ENCODE measurements at regions not wholly inside any gene's neighbourhood (a gene's known extent, or its start where the extent isn't known, plus 50 kb on each side); places are given as distances from the start of the nearest gene placed in this dataset.

DNA sequence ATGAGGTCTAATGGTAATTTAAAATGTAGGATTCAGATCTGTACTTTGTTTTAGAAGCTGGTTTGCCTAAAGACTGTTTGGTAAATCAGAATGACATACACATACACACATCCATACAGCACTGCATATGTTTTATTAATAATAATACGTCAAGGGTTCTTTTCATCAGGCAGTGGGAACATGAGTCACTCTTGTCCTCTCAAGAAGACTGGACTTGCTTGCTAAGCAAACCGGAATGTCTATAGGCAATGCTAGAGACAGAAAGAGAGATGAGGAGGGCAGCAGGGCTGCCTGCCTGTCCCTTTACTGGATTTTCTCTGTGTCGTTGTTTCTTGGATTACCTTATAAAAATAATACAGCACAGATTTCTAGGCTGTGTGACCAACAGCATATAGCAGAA lies 119.1 kb upstream of the GALNT2 start:
- H3K4me3 ChIP-seq (ENCODE audit: low read depth in 1 of 2, low read length in 1 of 2): no peak overlapping the region
- no peaks in the 10 kb centered on the region for H3K9me3 ChIP-seq
- H3K36me3 ChIP-seq: no peaks in the 10 kb centered on the region
- H3K4me1 ChIP-seq (ENCODE audit: control insufficient read depth in 1 of 2, insufficient read depth in 1 of 2, low read depth in 1 of 2, low read length in 1 of 2): no peaks in the 10 kb centered on the region
- TF ChIP-seq, protein P1, sequence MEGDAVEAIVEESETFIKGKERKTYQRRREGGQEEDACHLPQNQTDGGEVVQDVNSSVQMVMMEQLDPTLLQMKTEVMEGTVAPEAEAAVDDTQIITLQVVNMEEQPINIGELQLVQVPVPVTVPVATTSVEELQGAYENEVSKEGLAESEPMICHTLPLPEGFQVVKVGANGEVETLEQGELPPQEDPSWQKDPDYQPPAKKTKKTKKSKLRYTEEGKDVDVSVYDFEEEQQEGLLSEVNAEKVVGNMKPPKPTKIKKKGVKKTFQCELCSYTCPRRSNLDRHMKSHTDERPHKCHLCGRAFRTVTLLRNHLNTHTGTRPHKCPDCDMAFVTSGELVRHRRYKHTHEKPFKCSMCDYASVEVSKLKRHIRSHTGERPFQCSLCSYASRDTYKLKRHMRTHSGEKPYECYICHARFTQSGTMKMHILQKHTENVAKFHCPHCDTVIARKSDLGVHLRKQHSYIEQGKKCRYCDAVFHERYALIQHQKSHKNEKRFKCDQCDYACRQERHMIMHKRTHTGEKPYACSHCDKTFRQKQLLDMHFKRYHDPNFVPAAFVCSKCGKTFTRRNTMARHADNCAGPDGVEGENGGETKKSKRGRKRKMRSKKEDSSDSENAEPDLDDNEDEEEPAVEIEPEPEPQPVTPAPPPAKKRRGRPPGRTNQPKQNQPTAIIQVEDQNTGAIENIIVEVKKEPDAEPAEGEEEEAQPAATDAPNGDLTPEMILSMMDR (IDR thresholded peaks at IDR 0.05): no peak
- H3K27ac ChIP-seq: no peak overlapping the region
- H3K27me3 ChIP-seq: no peaks in the 10 kb centered on the region

DNA sequence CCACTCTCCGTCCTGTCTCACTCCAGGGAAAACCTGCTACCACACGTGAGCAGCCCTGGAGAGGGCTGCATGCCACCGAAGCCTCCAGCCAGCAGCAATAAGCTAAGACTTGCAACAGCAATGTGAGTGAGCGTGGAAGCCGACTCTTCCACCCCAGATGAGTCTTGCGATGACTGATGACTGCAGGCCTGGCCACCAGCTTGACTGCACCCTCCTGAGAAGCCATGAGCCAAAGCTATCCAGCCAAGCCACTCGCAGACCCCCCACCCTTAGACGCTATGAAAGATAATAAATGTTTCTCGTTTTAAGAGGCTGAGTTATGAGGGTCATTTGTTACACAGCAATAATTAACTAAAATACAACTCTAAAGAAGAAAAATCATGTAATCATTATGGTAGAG lies 118.6 kb upstream of the GALNT2 start:
- no peaks in the 10 kb centered on the region for H3K4me1 ChIP-seq (ENCODE audit: control insufficient read depth in 1 of 2, insufficient read depth in 1 of 2, low read depth in 1 of 2, low read length in 1 of 2)
- no peak overlapping the region for H3K27ac ChIP-seq
- H3K4me3 ChIP-seq (ENCODE audit: low read depth in 1 of 2, low read length in 1 of 2): no peak overlapping the region
- H3K27me3 ChIP-seq: no peaks in the 10 kb centered on the region
- no peaks in the 10 kb centered on the region for H3K36me3 ChIP-seq
- no peaks in the 10 kb centered on the region for H3K9me3 ChIP-seq
- TF ChIP-seq, protein P1 (IDR thresholded peaks at IDR 0.05): no peak

DNA sequence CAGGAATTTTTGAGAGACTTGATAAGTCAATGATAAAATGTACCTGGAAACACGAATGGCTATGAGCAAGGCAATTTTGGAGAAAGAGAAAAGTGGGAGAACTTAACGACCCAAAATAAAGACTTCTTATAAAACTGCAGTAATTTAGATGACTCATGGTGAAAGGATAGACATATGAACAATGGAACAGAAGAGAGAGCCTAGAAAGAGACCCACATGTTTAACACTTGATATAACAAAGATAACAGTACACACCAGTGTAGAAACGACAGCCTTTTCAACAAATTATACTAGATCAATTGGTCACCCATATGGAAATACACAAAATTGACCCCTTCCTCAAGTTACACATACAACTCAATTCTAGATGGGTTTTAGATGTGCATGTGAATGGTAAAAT lies 117.5 kb upstream of the GALNT2 start:
- Histone ChIP-seq H3K9me3 (no peaks in the 10 kb centered on the region), H3K4me1 (ENCODE audit: control insufficient read depth in 1 of 2, insufficient read depth in 1 of 2, low read depth in 1 of 2, low read length in 1 of 2) (no peaks in the 10 kb centered on the region), H3K27ac (no peak overlapping the region), H3K27me3 (no peaks in the 10 kb centered on the region), H3K36me3 (no peaks in the 10 kb centered on the region), H3K4me3 (ENCODE audit: low read depth in 1 of 2, low read length in 1 of 2) (no peak overlapping the region)
- TF ChIP-seq, protein P1 (IDR thresholded peaks at IDR 0.05): no peak

DNA sequence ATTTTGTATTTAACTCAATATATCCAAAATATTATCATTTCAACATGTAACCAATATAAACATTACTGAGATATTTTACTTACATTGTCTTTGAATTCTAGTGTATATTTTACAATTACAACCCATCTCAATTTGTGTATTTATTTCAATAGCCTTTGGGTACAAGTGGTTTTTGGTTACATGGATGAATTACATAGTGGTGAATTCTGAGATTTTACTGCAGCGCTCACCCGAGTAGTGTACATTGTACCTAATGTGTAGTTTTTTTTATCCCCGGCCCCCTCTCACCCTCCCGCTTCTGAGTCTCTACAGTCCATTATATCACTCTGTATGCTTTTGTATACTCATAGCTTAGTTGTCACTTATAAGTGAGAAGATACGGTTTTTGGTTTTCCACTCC lies 117.0 kb upstream of the GALNT2 start:
- H3K27me3 ChIP-seq: no peaks in the 10 kb centered on the region
- H3K27ac ChIP-seq: no peak overlapping the region
- TF ChIP-seq, protein P1 (IDR thresholded peaks at IDR 0.05): no peak
- H3K4me1 ChIP-seq (ENCODE audit: control insufficient read depth in 1 of 2, insufficient read depth in 1 of 2, low read depth in 1 of 2, low read length in 1 of 2): no peaks in the 10 kb centered on the region
- no peaks in the 10 kb centered on the region for H3K9me3 ChIP-seq
- no peaks in the 10 kb centered on the region for H3K36me3 ChIP-seq
- H3K4me3 ChIP-seq (ENCODE audit: low read depth in 1 of 2, low read length in 1 of 2): no peak overlapping the region

DNA sequence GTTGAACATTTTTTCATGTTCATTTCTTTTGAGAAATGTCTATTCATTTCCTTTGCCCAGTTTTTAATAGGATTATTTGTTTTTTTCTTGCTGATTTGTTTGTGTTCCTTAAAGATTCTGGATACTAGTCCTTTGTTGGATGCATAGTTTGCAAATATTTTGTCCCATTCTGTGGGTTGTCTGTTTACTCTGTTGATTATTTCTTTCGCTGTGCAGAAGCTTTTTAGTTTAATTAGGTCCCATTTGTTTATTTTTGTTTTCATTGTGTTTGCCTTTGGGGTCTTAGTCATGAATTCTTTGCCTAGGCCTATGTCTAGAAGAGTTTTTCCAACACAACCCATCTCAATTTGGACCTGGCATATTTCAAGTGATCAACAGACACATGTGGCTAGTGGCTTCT lies 116.1 kb upstream of the GALNT2 start:
- Histone ChIP-seq H3K4me1 (ENCODE audit: control insufficient read depth in 1 of 2, insufficient read depth in 1 of 2, low read depth in 1 of 2, low read length in 1 of 2) (no peaks in the 10 kb centered on the region), H3K27ac (no peak overlapping the region), H3K9me3 (no peaks in the 10 kb centered on the region), H3K27me3 (no peaks in the 10 kb centered on the region), H3K36me3 (no peaks in the 10 kb centered on the region), H3K4me3 (ENCODE audit: low read depth in 1 of 2, low read length in 1 of 2) (no peak overlapping the region)
- TF ChIP-seq, protein P1 (IDR thresholded peaks at IDR 0.05): no peak
